ENCODE measurements at regions not wholly inside any gene's neighbourhood (a gene's known extent, or its start where the extent isn't known, plus 50 kb on each side); places are given as distances from the start of the nearest gene placed in this dataset.

GRCh38 chr18:65025756-65026155 lies 725.1 kb upstream of the CDH7 start:
- Histone ChIP-seq H3K9me3 (ENCODE audit: insufficient read depth, low read length) (no peaks in the 10 kb centered on the region), H3K4me3 (ENCODE audit: low read length) (no peak overlapping the region), H3K27me3 (ENCODE audit: low read depth, low read length) (no peaks in the 10 kb centered on the region), H3K27ac (ENCODE audit: low read length) (no peak overlapping the region), H3K4me2 (ENCODE audit: low read length) (no peak overlapping the region), H3K9ac (ENCODE audit: low read length) (no peak overlapping the region), H3K36me3 (replicated peaks; ENCODE audit: low read depth, low read length) (no peaks in the 10 kb centered on the region), H4K20me1 (ENCODE audit: insufficient read depth, low read length) (no peaks in the 10 kb centered on the region), H3K4me1 (ENCODE audit: low read length) (no peaks in the 10 kb centered on the region), H2AFZ (ENCODE audit: low read depth, low read length) (no peak overlapping the region), H3K79me2 (ENCODE audit: low read length) (no peaks in the 10 kb centered on the region)
- TF ChIP-seq EZH2phosphoT487 (IDR thresholded peaks at IDR 0.05; ENCODE audit: low read depth): no peak

GRCh38 chr18:65021021-65021420 lies 729.8 kb upstream of the CDH7 start:
- H3K4me1 ChIP-seq (ENCODE audit: low read length): no peaks in the 10 kb centered on the region
- no peak overlapping the region for H3K4me2 ChIP-seq (ENCODE audit: low read length)
- H3K4me3 ChIP-seq (ENCODE audit: low read length): no peak overlapping the region
- H4K20me1 ChIP-seq (ENCODE audit: insufficient read depth, low read length): no peaks in the 10 kb centered on the region
- no peaks in the 10 kb centered on the region for H3K9me3 ChIP-seq (ENCODE audit: insufficient read depth, low read length)
- H3K79me2 ChIP-seq (ENCODE audit: low read length): no peaks in the 10 kb centered on the region
- no peak overlapping the region for H3K27ac ChIP-seq (ENCODE audit: low read length)
- no peak for TF ChIP-seq CTCF (IDR thresholded peaks at IDR 0.05; ENCODE audit: low read depth, low read length)
- TF ChIP-seq EZH2phosphoT487 (IDR thresholded peaks at IDR 0.05; ENCODE audit: low read depth): no peak
- H3K36me3 ChIP-seq (replicated peaks; ENCODE audit: low read depth, low read length): no peaks in the 10 kb centered on the region
- no peaks in the 10 kb centered on the region for H3K27me3 ChIP-seq (ENCODE audit: low read depth, low read length)
- H2AFZ ChIP-seq (ENCODE audit: low read depth, low read length): no peak overlapping the region
- H3K9ac ChIP-seq (ENCODE audit: low read length): no peak overlapping the region

GRCh38 chr18:65018184-65018583 lies 732.6 kb upstream of the CDH7 start:
- H3K27me3 ChIP-seq (ENCODE audit: low read depth, low read length): no peaks in the 10 kb centered on the region
- H3K4me2 ChIP-seq (ENCODE audit: low read length): no peak overlapping the region
- H3K9me3 ChIP-seq (ENCODE audit: insufficient read depth, low read length): no peaks in the 10 kb centered on the region
- H3K9ac ChIP-seq (ENCODE audit: low read length): no peak overlapping the region
- H3K4me1 ChIP-seq (ENCODE audit: low read length): no peaks in the 10 kb centered on the region
- no peak overlapping the region for H3K4me3 ChIP-seq (ENCODE audit: low read length)
- TF ChIP-seq CTCF (IDR thresholded peaks at IDR 0.05; ENCODE audit: low read depth, low read length): no peak
- TF ChIP-seq EZH2phosphoT487 (IDR thresholded peaks at IDR 0.05; ENCODE audit: low read depth): no peak
- H3K27ac ChIP-seq (ENCODE audit: low read length): no peak overlapping the region
- H3K36me3 ChIP-seq (replicated peaks; ENCODE audit: low read depth, low read length): no peaks in the 10 kb centered on the region
- no peaks in the 10 kb centered on the region for H3K79me2 ChIP-seq (ENCODE audit: low read length)
- no peak overlapping the region for H2AFZ ChIP-seq (ENCODE audit: low read depth, low read length)
- H4K20me1 ChIP-seq (ENCODE audit: insufficient read depth, low read length): no peaks in the 10 kb centered on the region

- Histone ChIP-seq H3K27ac (ENCODE audit: low read length) (no peak overlapping the region), H3K4me3 (ENCODE audit: low read length) (no peak overlapping the region), H3K27me3 (ENCODE audit: low read depth, low read length) (no peaks in the 10 kb centered on the region), H3K4me2 (ENCODE audit: low read length) (no peak overlapping the region), H4K20me1 (ENCODE audit: insufficient read depth, low read length) (no peaks in the 10 kb centered on the region), H2AFZ (ENCODE audit: low read depth, low read length) (no peak overlapping the region), H3K36me3 (replicated peaks; ENCODE audit: low read depth, low read length) (no peaks in the 10 kb centered on the region), H3K4me1 (ENCODE audit: low read length) (no peaks in the 10 kb centered on the region), H3K79me2 (ENCODE audit: low read length) (no peaks in the 10 kb centered on the region), H3K9me3 (ENCODE audit: insufficient read depth, low read length) (no peaks in the 10 kb centered on the region), H3K9ac (ENCODE audit: low read length) (no peak overlapping the region)
- TF ChIP-seq CTCF (IDR thresholded peaks at IDR 0.05; ENCODE audit: low read depth, low read length): no peak
- TF ChIP-seq EZH2phosphoT487 (IDR thresholded peaks at IDR 0.05; ENCODE audit: low read depth): no peak
Observed at GRCh38 chr18:65017372-65017760, 733.4 kb upstream of the CDH7 start.

Data from OCI-LY3 (cell line).